H1 (cell line): ENCODE measurements at regions not wholly inside any gene's neighbourhood (a gene's known extent, or its start where the extent isn't known, plus 50 kb on each side); places are given as distances from the start of the nearest gene placed in this dataset.

ENCODE experiments used
- EGR1 ChIP-seq: IDR thresholded peaks from 2 replicates; pipeline ENCODE4 v1.6.1; 2011; ENCODE audit warnings: low read depth, low read length, borderline replicate concordance
- JUND ChIP-seq: IDR thresholded peaks from 2 replicates; pipeline ENCODE4 v1.6.1; 2011; ENCODE audit warnings: mild to moderate bottlenecking, improper control_type of control experiment, low read length
- SIN3A ChIP-seq, 2 experiments: IDR thresholded peaks in 1 of 2; conservative IDR thresholded peaks in 1 of 2; 2 replicates each; pipeline ENCODE4 v1.6.1; 2011 to 2012; ENCODE audit warnings: low read length in 2 of 2, improper control_type of control experiment in 1 of 2, low read depth in 1 of 2, mild to moderate bottlenecking in 1 of 2
- SIX5 ChIP-seq: IDR thresholded peaks from 2 replicates; pipeline ENCODE4 v1.6.1; 2011; ENCODE audit warnings: mild to moderate bottlenecking, low read depth, low read length

DNA sequence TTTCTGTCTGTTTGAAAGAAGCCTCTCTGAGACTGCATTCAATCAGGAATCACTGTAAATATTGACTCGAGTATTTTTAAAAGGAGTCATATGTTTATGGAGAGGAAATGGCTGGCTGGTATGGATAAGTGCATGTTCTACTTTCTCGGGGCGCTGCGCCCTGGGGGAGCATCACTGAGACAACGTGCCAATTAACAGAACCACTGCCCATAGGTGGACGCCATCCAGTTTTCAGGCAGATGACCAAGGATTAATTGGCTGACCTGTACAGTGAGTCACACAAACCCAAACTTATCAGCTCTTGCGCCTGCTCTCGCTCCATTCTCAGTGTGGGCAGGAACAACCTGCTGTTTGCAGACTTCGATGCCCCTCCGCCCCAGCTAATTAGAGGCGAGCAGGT is 571.2 kb downstream of the QKI start (continued):
- TF ChIP-seq SIN3A (conservative IDR thresholded peaks at IDR 0.05 in 1 of 2, IDR thresholded peaks at IDR 0.05 in 1 of 2; ENCODE audit: low read depth in 1 of 2, low read length in 2 of 2) (no peak), JUND (no peak), EGR1 (no peak), SIX5 (no peak)
- TF ChIP-seq, all 59 proteins: peak for 0
